Activated T-helper 1 cell treated with anti-CD3 and anti-CD28 coated beads, Interleukin-12 subunit alpha, Interleukin-12 subunit beta, Interleukin-2, Interleukin-4 antibody, amounts not matched to agents 30 ng/mL and 10 ng/mL and 1 ng/mL, durations not matched to agents 14 hours and 24 hours and 36 hours (primary cell): ENCODE measurements at regions not wholly inside any gene's neighbourhood (a gene's known extent, or its start where the extent isn't known, plus 50 kb on each side); places are given as distances from the start of the nearest gene placed in this dataset.
"Not testable (repeated sequence)": the region's sequence is repeated elsewhere in the genome, so short reads cannot be mapped to it uniquely, and the experiment has no call there.

ENCODE experiments used
- DNase-seq: peaks from one replicate; pipeline ENCODE4 v3.0.0; 2021; ENCODE audit warnings: low spot score
- H3K27ac Mint-ChIP-seq: one replicate; pipeline ENCODE4 v1.8.0; 2021; ENCODE audit warnings: mild to moderate bottlenecking, mixed read lengths
- H3K27me3 Mint-ChIP-seq: one replicate; pipeline ENCODE4 v1.8.0; 2022; ENCODE audit warnings: mild to moderate bottlenecking, moderate library complexity, mixed read lengths; ENCODE audit not compliant: insufficient read depth
- H3K36me3 Mint-ChIP-seq: one replicate; pipeline ENCODE4 v1.8.0; 2021; ENCODE audit warnings: low read depth, mixed read lengths
- H3K4me1 Mint-ChIP-seq: one replicate; pipeline ENCODE4 v1.8.0; 2021; ENCODE audit warnings: low read depth, mixed read lengths
- H3K4me3 Mint-ChIP-seq: one replicate; pipeline ENCODE4 v1.8.0; 2021; ENCODE audit warnings: mild to moderate bottlenecking, moderate library complexity, mixed read lengths
- H3K9me3 Mint-ChIP-seq: one replicate; pipeline ENCODE4 v1.8.0; 2021; ENCODE audit warnings: mixed read lengths
- intact Hi-C: fragments of 100-400 bp; cut with micrococcal nuclease; formaldehyde crosslinking; loops from one replicate; pipeline ENCODE4 v1.15.1; 2024

DNA sequence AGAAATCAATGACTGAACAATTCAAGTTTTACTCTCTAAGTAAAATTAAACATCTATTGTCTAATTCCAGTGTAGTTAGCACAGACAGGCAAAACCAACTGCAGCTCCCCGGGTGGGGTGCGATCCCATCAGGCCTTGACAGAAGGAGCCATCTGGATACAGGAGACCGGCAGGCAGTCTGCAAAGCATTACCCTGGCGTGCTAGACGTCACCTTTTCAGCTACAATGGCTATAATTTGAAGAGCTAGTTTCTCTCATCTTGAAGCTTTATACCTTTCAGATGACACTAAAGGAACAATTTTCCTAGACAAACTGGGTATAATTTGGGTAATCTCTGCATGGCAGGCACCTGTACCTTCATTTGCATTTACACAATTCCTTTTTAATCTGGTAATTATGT lies 761.5 kb upstream of the SOX11 start:
- intact Hi-C loops = no loop called here
- H3K27ac Mint-ChIP-seq = no peak overlapping the region
- no peak for DNase-seq
- no peak overlapping the region for H3K4me3 Mint-ChIP-seq
- no peaks in the 10 kb centered on the region for H3K27me3 Mint-ChIP-seq
- peaks cover 22% of the 10 kb centered on the region for H3K9me3 Mint-ChIP-seq
- no peaks in the 10 kb centered on the region for H3K4me1 Mint-ChIP-seq
- H3K36me3 Mint-ChIP-seq = no peaks in the 10 kb centered on the region

DNA sequence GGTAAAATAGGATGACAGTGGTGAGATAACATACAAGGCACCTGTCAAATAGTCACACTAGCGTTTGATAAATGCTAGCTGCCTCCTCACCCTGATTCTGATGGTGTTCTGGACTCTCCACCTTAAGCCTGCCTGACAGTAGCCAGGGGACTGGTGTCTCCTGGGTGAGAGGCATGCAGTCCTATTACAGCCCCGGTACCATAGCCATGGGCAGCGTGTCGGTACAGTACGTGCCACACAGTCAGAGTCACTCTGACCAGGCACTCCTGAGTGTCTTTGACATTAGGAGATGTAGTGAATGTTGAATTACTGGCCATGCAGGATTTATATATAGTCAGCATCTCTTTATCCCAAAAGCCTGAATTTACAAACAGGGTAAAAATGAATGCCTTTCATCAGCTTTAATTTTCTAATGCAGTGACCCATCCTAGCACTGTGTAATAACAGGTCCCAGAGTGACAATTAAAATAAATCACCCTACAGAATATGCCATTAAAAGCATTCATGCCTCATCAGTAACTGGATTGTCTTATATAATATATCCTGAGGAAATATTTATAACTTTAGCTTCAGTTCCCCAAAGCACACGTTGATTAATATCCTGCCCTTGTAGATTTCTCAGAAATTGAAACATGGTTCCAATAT lies 760.3 kb upstream of the SOX11 start:
- no peaks in the 10 kb centered on the region for H3K36me3 Mint-ChIP-seq
- H3K9me3 Mint-ChIP-seq = peaks cover 26% of the 10 kb centered on the region
- no peaks in the 10 kb centered on the region for H3K4me1 Mint-ChIP-seq
- no peak overlapping the region for H3K4me3 Mint-ChIP-seq
- H3K27ac Mint-ChIP-seq = no peak overlapping the region
- intact Hi-C loops = no loop called here
- no peaks in the 10 kb centered on the region for H3K27me3 Mint-ChIP-seq
- no peak for DNase-seq

DNA sequence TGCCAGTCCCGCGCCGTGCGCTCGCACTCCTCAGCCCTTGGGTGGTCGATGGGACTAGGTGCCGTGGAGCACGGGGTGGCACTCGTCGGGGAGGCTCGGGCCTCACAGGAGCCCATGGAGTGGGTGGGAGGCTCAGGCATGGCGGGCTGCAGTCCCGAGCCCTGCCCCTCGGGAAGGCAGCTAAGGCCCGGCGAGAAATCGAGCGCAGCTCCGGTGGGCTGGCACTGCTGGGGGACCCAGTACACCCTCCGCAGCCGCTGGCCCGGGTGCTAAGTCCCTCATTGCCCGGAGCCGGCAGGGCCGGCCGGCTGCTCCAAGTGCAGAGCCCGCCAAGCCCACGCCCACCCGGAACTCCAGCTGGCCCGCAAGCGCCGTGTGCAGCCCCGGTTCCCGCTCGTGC lies 756.9 kb upstream of the SOX11 start:
- DNase-seq, H3K4me3 Mint-ChIP-seq, intact Hi-C loops, H3K27ac Mint-ChIP-seq, H3K36me3 Mint-ChIP-seq, H3K4me1 Mint-ChIP-seq, H3K27me3 Mint-ChIP-seq: not testable (repeated sequence)
- H3K9me3 Mint-ChIP-seq = peaks cover 27% of the 10 kb centered on the region

DNA sequence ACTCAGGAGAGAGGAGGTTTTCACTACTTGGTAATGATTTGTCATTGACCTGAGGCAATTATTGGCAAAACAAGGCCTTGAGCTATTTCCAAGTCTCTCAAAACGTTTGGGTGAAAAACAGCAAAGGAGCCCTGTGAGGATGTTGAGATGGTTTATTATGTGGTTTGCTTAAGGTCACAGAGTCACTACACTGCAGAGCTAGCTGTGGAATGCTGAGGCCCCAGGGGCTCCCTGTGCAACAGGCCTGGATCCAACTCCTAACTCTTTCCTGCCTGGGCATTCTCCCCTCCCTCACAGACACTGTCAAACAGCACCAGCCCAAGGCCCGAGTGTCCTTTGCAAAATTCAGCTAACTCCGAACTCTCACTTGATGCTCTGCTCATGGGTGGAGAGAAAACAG lies 754.6 kb upstream of the SOX11 start:
- Mint-ChIP-seq H3K4me1 (no peaks in the 10 kb centered on the region), H3K9me3 (peaks cover 34% of the 10 kb centered on the region), H3K27me3 (no peaks in the 10 kb centered on the region), H3K4me3 (no peak overlapping the region), H3K27ac (no peak overlapping the region), H3K36me3 (no peaks in the 10 kb centered on the region)
- intact Hi-C loops = no loop called here
- DNase-seq = no peak

DNA sequence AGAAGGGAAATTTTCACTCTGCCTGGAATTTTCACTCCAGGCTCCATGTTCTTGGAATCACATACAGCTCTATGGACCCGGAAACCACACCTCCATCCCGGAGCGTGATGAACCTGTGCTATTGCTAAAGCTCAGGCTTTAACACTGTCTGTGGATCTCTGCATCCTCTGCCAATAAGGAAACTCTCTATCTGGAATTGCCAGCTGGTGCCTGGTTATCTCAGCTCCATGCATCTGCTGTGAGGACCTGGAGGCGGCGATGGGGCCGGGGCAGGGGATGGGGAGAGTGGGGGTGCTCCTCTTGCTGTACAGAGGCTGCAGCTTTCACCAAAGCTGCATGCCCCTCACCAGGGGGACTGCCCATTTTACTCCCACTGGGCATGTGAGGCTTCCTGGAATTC lies 754.0 kb upstream of the SOX11 start:
- Mint-ChIP-seq H3K4me3 (no peak overlapping the region), H3K9me3 (peaks cover 34% of the 10 kb centered on the region), H3K36me3 (no peaks in the 10 kb centered on the region), H3K27ac (no peak overlapping the region), H3K4me1 (no peaks in the 10 kb centered on the region), H3K27me3 (no peaks in the 10 kb centered on the region)
- DNase-seq = no peak
- intact Hi-C loops = no loop called here

DNA sequence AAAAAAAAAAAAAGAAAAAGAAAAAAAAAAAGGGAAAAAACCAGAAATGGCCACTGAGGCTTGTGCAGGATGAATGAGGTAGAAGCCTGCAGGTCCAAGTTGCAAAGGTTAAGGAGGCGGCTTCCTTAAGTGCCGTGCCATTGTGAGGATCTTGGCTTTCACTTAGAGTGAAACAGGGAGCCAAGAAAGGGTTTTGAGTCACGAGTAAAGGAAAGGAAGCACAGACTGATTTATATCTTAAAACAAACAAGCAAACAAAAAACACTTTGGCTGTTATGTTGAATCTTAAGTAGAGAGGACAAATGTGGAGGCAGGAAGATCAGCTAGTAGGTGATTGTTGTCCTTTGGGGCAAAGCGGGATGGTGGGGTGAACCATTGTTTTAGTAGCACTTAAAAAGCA lies 749.7 kb upstream of the SOX11 start:
- Mint-ChIP-seq H3K4me1 (no peaks in the 10 kb centered on the region), H3K27me3 (no peaks in the 10 kb centered on the region), H3K27ac (no peak overlapping the region), H3K4me3 (no peak overlapping the region), H3K36me3 (no peaks in the 10 kb centered on the region), H3K9me3 (peaks cover 21% of the 10 kb centered on the region)
- no peak for DNase-seq
- intact Hi-C loops = no loop called here

DNA sequence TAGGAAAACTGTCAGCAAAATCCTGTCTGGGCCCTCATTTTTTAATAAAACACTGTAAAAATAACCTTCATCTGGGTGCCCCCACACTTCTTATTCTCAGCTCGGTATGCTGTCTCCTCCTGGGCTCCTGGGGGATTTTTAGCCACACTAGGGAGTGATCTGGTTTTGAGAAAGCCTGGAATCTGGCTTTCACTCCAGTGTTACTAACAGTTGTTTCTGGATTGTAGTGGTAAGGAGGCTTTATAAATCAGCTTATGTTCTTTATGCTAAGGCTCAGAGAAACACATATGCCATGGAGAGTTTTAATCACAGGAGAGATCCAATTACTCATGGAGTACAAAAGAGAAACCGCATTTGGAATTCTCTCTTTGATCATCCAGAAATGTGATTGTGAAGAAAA lies 744.3 kb upstream of the SOX11 start:
- Mint-ChIP-seq H3K4me1 (no peaks in the 10 kb centered on the region), H3K27ac (no peak overlapping the region), H3K4me3 (no peak overlapping the region), H3K36me3 (no peaks in the 10 kb centered on the region), H3K27me3 (no peaks in the 10 kb centered on the region), H3K9me3 (peaks cover 4% of the 10 kb centered on the region)
- no peak for DNase-seq
- intact Hi-C loops = no loop called here

DNA sequence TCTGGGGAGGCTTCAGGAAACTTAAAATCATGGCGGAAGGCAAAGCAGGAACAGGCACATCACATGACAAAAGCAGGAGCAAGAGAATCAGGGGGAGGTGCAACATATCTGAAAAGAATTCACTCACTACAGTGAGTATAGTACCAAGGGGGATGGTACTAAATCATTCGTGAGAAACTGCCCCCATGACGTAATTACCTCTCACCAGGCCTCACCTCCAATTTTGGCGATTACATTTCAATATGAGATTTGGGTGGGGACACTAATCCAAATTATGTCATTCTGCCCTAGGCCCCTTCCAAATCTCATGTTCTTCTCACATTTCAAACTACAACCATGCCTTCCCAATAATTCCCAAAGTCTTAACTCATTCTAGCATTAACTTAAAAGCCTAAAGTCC lies 740.8 kb upstream of the SOX11 start:
- no peaks in the 10 kb centered on the region for H3K4me1 Mint-ChIP-seq
- no peak for DNase-seq
- H3K27ac Mint-ChIP-seq = no peak overlapping the region
- H3K9me3 Mint-ChIP-seq = peaks cover 4% of the 10 kb centered on the region
- intact Hi-C loops = no loop called here
- H3K27me3 Mint-ChIP-seq = no peaks in the 10 kb centered on the region
- H3K36me3 Mint-ChIP-seq = no peaks in the 10 kb centered on the region
- H3K4me3 Mint-ChIP-seq = no peak overlapping the region

DNA sequence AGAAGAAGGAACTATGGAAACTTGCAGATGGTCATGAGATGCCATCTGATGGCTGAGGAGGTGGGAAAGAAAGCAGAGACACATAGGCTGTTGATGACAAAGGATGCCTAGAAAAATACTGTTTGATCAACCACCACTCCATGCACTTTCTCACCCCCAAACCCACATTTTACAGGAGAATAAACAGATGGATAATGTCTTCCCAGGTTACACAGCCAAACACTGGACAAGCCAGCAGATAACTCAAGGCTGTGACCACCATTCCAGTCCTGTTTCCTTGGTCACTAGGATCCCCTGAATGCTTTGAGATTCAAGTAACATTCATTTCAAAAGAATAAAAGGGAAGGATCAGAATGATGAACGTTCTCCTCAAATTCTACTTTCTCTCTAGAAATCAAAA lies 733.0 kb upstream of the SOX11 start:
- Mint-ChIP-seq H3K9me3 (peaks cover 4% of the 10 kb centered on the region), H3K27ac (no peak overlapping the region), H3K36me3 (no peaks in the 10 kb centered on the region), H3K4me1 (no peaks in the 10 kb centered on the region), H3K4me3 (no peak overlapping the region), H3K27me3 (no peaks in the 10 kb centered on the region)
- DNase-seq = no peak
- intact Hi-C loops = no loop called here

DNA sequence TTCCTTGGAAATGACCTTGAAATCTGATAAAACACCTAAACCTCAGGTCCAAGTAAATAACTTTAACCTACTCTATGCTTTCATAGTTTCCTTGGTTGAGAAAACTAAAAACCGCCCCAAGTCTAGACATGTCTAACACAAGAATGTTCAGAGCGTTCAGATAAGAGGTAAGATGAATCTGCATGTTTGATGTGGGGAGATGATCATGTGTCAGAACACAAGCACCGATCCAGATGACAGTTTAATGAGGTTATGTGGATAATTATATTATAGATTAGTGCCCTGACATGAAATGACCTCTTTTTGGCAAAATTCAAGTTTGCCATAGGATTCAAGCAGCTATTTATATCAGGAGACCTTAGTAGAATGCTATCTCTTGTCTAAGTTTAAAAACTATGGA lies 729.8 kb upstream of the SOX11 start:
- DNase-seq = no peak
- intact Hi-C loops = no loop called here
- no peaks in the 10 kb centered on the region for H3K36me3 Mint-ChIP-seq
- peaks cover 4% of the 10 kb centered on the region for H3K9me3 Mint-ChIP-seq
- no peak overlapping the region for H3K4me3 Mint-ChIP-seq
- no peak overlapping the region for H3K27ac Mint-ChIP-seq
- H3K4me1 Mint-ChIP-seq = no peaks in the 10 kb centered on the region
- no peaks in the 10 kb centered on the region for H3K27me3 Mint-ChIP-seq

DNA sequence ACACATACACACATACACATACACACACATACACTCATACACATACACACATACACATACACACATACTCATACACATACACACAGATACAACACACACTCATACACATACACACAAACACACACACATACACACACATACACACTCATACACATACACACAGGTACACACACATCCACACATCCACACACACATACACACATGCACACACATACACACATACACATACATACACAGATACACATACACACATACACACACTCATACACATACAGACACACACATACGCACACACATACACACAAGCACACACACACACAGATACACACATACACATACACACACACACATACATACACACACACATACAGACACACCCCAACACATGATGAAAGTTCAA lies 729.1 kb upstream of the SOX11 start:
- intact Hi-C loops = no loop called here
- no peaks in the 10 kb centered on the region for H3K27me3 Mint-ChIP-seq
- no peak overlapping the region for H3K27ac Mint-ChIP-seq
- no peak overlapping the region for H3K4me3 Mint-ChIP-seq
- peaks cover 4% of the 10 kb centered on the region for H3K9me3 Mint-ChIP-seq
- H3K36me3 Mint-ChIP-seq = no peaks in the 10 kb centered on the region
- H3K4me1 Mint-ChIP-seq = no peaks in the 10 kb centered on the region
- no peak for DNase-seq

DNA sequence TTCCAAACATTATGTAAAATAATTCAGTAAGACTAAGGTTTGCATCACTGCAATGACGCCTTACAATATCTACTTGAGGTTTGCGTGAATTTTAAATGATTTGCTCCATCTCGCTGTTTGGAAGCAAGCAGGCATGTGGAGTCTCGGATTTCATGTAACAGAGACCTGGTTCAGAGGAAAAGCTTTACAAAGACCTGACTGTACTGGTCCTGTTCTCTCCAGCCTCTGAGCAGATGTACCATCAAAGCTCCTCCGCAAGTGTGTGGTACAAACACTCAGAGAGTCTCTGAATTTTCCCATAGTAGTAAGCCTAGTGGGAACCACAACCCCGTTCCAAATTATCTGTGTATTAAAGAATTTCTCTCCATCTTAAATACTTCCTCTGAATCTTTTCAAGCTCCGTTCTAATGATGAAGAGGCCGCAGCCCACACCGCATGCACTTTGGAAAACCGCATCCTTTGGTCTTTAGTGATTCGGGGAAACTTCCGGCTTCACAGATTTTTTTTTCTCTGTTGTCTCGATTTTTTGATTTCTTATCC lies 728.1 kb upstream of the SOX11 start:
- Mint-ChIP-seq H3K9me3 (peaks cover 4% of the 10 kb centered on the region), H3K27me3 (no peaks in the 10 kb centered on the region), H3K4me3 (no peak overlapping the region), H3K4me1 (no peaks in the 10 kb centered on the region), H3K36me3 (no peaks in the 10 kb centered on the region), H3K27ac (no peak overlapping the region)
- intact Hi-C loops = no loop called here
- no peak for DNase-seq

DNA sequence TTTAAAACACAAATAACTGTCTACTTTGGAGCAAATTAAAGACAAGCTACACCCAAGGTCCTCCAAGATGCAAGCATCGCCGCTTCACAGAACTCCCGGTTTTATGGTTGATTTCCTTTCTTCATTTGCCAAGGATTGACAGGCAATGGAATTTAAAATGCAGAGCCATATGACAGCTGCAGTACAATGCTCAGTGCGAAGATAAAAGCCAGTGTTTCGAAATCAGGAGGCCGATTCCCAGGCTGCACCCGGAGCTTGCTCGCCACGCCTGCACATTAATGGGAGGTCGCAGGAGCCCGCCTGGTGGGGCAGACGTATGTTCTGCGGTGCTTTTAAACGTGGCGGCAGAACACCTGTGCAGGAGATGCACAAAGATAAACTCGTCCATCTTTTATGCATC lies 727.6 kb upstream of the SOX11 start:
- H3K27me3 Mint-ChIP-seq = no peaks in the 10 kb centered on the region
- no peak for DNase-seq
- intact Hi-C loops = no loop called here
- no peaks in the 10 kb centered on the region for H3K4me1 Mint-ChIP-seq
- H3K9me3 Mint-ChIP-seq = peaks cover 4% of the 10 kb centered on the region
- H3K36me3 Mint-ChIP-seq = no peaks in the 10 kb centered on the region
- H3K4me3 Mint-ChIP-seq = no peak overlapping the region
- no peak overlapping the region for H3K27ac Mint-ChIP-seq
